Heart left ventricle (tissue), 13 donors: ENCODE measurements at regions not wholly inside any gene's neighbourhood (a gene's known extent, or its start where the extent isn't known, plus 50 kb on each side); places are given as distances from the start of the nearest gene placed in this dataset.

Source experiments
- POLR2A ChIP-seq, 2 donors: fragments of 450-650 bp; IDR thresholded peaks; one replicate each; pipeline ENCODE4 v1.6.1; 2017; ENCODE audit warnings: antibody characterized with exemption in 2 of 2, mild to moderate bottlenecking in 2 of 2, moderate library complexity in 2 of 2
- TF ChIP-seq, protein P1 (sequence below), 12 donors: fragments of 200-600 bp; sonication (generic) in 4 of 12; IDR thresholded peaks; one replicate each; pipeline versions ENCODE4 v1.5.0 to v1.8.0; 2018 to 2022; ENCODE audit warnings: antibody characterized with exemption in 12 of 12, mild to moderate bottlenecking in 5 of 12
- donor health status: ischemic (EF 13 %, LVEDD 7.1; RV severe dilation, severe dysfunction).
- donor health status: DM: no; HTN: yes; CAD: no.
- donor health status: DM: no; HTN: no; CAD: no.
- donor health status: ischemic (EF 25% LVEDD 6.9; RV normal size, moderate dysfunction).
- donor health status: ischemic (EF 25% LVEDD 5.7; RV mildly dilated, moderate dysfunction).
- donor health status: ischemic (EF 35%, LVEDD 5.7; RV mildly dilated, moderate dysfunction).
- donor health status: nonischemic (EF 11% LVEDD 7.7; RV severe dilation, severe dysfunction).
- donor health status: DM: yes; HTN: yes; CAD: no.
- donor health status: PGD.
- donor health status: ischemic (EF 29% LVEDD 5.4; RV normal size, mild dysfunction).
- donor health status: nonischemic (EF 23%, LVEDD 6.1; RV moderate dilation, normal function).

DNA sequence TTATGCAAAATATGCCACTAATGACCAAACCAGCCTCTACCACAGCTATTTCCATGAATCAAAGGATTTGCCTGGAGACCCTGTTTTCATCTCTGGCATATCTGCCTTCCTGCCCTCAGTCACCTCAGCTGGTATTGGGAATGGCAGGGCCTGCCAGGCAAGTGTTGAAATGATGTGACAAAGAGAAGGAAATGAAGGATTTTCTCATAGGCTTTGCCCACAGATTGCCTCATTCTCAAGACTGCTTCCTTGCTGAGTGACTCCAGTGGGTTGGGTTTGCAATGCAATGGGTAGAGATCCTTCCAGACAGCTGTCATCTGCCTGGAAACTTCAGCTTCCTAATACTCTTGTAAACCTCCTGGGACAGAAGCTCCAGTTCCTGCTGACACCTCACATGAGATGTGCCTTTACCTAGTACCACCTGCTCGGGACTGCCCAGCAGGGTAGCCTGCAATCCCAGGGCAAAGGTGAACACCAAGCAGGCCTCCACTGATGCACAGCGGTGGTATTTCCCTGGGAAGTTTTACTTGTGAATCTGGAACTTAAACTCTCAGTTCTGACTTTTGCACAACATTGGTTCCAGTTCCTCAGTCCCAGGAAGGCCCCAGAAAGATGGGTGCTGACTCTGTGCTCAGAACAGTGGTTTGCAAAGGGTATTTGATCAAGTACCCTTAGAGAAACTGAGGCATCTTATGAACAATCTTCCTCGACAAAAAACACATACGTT lies 64.8 kb upstream of the SLC1A1 start:
- TF ChIP-seq, protein P1, sequence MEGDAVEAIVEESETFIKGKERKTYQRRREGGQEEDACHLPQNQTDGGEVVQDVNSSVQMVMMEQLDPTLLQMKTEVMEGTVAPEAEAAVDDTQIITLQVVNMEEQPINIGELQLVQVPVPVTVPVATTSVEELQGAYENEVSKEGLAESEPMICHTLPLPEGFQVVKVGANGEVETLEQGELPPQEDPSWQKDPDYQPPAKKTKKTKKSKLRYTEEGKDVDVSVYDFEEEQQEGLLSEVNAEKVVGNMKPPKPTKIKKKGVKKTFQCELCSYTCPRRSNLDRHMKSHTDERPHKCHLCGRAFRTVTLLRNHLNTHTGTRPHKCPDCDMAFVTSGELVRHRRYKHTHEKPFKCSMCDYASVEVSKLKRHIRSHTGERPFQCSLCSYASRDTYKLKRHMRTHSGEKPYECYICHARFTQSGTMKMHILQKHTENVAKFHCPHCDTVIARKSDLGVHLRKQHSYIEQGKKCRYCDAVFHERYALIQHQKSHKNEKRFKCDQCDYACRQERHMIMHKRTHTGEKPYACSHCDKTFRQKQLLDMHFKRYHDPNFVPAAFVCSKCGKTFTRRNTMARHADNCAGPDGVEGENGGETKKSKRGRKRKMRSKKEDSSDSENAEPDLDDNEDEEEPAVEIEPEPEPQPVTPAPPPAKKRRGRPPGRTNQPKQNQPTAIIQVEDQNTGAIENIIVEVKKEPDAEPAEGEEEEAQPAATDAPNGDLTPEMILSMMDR (IDR thresholded peaks at IDR 0.05): no peak
- TF ChIP-seq POLR2A (IDR thresholded peaks at IDR 0.05): no peak
